GM18951 (cell line): ENCODE measurements at regions not wholly inside any gene's neighbourhood (a gene's known extent, or its start where the extent isn't known, plus 50 kb on each side); places are given as distances from the start of the nearest gene placed in this dataset.

Experiments used
- POLR2A ChIP-seq: IDR thresholded peaks from 4 replicates; pipeline ENCODE4 v1.6.1; 2011; ENCODE audit warnings: mild to moderate bottlenecking; ENCODE audit not compliant: insufficient read length, insufficient read depth; ENCODE audit errors: extremely low read depth
- in situ Hi-C: fragments of 300-500 bp; cut with MboI; formaldehyde crosslinking; loops from one replicate; pipeline ENCODE4 v1.12.0; 2022; ENCODE audit warnings: low sequenced_read_pairs, mixed read lengths, inconsistent platforms; ENCODE audit not compliant: unreplicated experiment

- TF ChIP-seq POLR2A, result no peak
- in situ Hi-C loops, result loop anchor here (25.0 kb wide), 1 partner anchor 611 kb away; no protein-coding TSS in a partner anchor
These were observed 560.8 kb downstream of the ETS1 start for GRCh38 chr11:128026596-128026995.

- no peak for TF ChIP-seq POLR2A
- in situ Hi-C loops, result no loop called here
These were observed 564.6 kb downstream of the ETS1 start for GRCh38 chr11:128022761-128023160.

- no peak for TF ChIP-seq POLR2A
- in situ Hi-C loops, result no loop called here
These were observed 565.4 kb downstream of the ETS1 start for GRCh38 chr11:128022007-128022368.

GRCh38 chr11:128021349-128022006 lies 565.9 kb downstream of the ETS1 start:
- no peak for TF ChIP-seq POLR2A
- in situ Hi-C loops, result no loop called here

- no peak for TF ChIP-seq POLR2A
- in situ Hi-C loops, result no loop called here
These were observed 568.7 kb downstream of the ETS1 start for GRCh38 chr11:128018692-128019091.

- TF ChIP-seq POLR2A, result no peak
- in situ Hi-C loops, result no loop called here
These were observed 581.8 kb downstream of the ETS1 start for GRCh38 chr11:128005562-128005961.

- TF ChIP-seq POLR2A, result no peak
- in situ Hi-C loops, result no loop called here
These were observed 588.9 kb downstream of the ETS1 start for GRCh38 chr11:127998421-127998820.

GRCh38 chr11:127997594-127997993 lies 589.8 kb downstream of the ETS1 start:
- in situ Hi-C loops, result no loop called here

GRCh38 chr11:127996825-127997224 lies 590.5 kb downstream of the ETS1 start:
- TF ChIP-seq POLR2A, result no peak
- in situ Hi-C loops, result no loop called here

More at GRCh38 chr11:127997594-127997993, 589.8 kb downstream of the ETS1 start:
- no peak for TF ChIP-seq POLR2A

- in situ Hi-C loops, result no loop called here
- TF ChIP-seq POLR2A, result no peak
These were observed 591.4 kb downstream of the ETS1 start for GRCh38 chr11:127995921-127996320.

- no peak for TF ChIP-seq POLR2A
- in situ Hi-C loops, result no loop called here
These were observed 592.6 kb downstream of the ETS1 start for GRCh38 chr11:127994736-127995135.

- TF ChIP-seq POLR2A, result no peak
- in situ Hi-C loops, result no loop called here
These were observed 593.6 kb downstream of the ETS1 start for GRCh38 chr11:127993788-127994187.

- in situ Hi-C loops, result no loop called here
- no peak for TF ChIP-seq POLR2A
These were observed 594.1 kb downstream of the ETS1 start for GRCh38 chr11:127993281-127993680.

- in situ Hi-C loops, result no loop called here
- no peak for TF ChIP-seq POLR2A
These were observed 601.3 kb downstream of the ETS1 start for GRCh38 chr11:127986073-127986472.

GRCh38 chr11:127972816-127973215 lies 614.5 kb downstream of the ETS1 start:
- in situ Hi-C loops, result no loop called here
- no peak for TF ChIP-seq POLR2A
